ENCODE measurements at regions not wholly inside any gene's neighbourhood (a gene's known extent, or its start where the extent isn't known, plus 50 kb on each side); places are given as distances from the start of the nearest gene placed in this dataset.

DNA sequence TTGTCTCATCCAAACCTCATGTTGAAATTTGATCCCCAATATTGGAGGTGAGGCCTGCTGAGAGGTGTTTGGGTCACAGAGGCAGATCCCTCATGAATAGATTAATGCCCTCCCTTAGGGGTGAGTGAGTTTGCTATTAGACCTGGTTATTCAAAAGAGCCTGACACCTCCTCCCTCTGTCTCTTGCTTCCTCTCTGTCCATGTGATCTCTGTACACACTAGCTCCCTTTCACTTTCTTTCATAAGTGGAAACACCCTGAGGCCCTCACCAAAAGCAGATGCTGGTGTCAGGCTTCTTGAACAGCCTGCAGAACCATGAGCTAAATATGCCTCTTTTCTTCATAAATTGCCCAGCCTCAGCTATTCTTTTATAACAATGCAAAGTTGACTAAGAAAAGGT, 447.1 kb downstream of the MDFIC start:
- ATAC-seq, result no peak
- TF ChIP-seq OSR1 (CRISPR knock-in tag; IDR thresholded peaks at IDR 0.05) (no peak), ARNTL (CRISPR knock-in tag; IDR thresholded peaks at IDR 0.05; ENCODE audit: borderline replicate concordance, low read depth) (no peak), TOX (CRISPR knock-in tag; IDR thresholded peaks at IDR 0.05; ENCODE audit: borderline replicate concordance) (no peak), ESRRG (CRISPR knock-in tag; IDR thresholded peaks at IDR 0.05) (no peak)
- TF ChIP-seq, protein P1, sequence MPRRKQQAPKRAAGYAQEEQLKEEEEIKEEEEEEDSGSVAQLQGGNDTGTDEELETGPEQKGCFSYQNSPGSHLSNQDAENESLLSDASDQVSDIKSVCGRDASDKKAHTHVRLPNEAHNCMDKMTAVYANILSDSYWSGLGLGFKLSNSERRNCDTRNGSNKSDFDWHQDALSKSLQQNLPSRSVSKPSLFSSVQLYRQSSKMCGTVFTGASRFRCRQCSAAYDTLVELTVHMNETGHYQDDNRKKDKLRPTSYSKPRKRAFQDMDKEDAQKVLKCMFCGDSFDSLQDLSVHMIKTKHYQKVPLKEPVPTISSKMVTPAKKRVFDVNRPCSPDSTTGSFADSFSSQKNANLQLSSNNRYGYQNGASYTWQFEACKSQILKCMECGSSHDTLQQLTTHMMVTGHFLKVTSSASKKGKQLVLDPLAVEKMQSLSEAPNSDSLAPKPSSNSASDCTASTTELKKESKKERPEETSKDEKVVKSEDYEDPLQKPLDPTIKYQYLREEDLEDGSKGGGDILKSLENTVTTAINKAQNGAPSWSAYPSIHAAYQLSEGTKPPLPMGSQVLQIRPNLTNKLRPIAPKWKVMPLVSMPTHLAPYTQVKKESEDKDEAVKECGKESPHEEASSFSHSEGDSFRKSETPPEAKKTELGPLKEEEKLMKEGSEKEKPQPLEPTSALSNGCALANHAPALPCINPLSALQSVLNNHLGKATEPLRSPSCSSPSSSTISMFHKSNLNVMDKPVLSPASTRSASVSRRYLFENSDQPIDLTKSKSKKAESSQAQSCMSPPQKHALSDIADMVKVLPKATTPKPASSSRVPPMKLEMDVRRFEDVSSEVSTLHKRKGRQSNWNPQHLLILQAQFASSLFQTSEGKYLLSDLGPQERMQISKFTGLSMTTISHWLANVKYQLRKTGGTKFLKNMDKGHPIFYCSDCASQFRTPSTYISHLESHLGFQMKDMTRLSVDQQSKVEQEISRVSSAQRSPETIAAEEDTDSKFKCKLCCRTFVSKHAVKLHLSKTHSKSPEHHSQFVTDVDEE (CRISPR knock-in tag; IDR thresholded peaks at IDR 0.05), result no peak
- TF ChIP-seq, protein P2, sequence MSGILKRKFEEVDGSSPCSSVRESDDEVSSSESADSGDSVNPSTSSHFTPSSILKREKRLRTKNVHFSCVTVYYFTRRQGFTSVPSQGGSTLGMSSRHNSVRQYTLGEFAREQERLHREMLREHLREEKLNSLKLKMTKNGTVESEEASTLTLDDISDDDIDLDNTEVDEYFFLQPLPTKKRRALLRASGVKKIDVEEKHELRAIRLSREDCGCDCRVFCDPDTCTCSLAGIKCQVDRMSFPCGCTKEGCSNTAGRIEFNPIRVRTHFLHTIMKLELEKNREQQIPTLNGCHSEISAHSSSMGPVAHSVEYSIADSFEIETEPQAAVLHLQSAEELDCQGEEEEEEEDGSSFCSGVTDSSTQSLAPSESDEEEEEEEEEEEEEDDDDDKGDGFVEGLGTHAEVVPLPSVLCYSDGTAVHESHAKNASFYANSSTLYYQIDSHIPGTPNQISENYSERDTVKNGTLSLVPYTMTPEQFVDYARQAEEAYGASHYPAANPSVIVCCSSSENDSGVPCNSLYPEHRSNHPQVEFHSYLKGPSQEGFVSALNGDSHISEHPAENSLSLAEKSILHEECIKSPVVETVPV (CRISPR knock-in tag; IDR thresholded peaks at IDR 0.05), result no peak

DNA sequence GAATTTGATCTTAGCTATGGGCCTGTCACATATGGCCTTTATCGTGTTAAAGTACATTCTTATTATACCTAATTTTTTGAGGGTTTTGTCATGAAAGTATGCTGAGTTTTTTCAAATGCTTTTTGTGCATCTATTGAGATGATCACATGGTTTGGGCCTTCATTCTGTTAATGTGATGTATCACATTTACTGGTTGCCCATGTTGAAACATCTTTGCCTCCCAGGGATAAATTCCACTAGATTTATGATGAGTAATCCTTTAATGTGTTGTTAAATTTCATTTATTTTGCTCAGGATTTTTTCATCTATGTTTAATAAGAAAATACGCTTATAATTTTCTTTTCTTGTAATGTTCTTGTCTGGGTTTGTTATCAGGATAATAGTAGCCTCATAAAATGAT, 442.0 kb downstream of the MDFIC start:
- ATAC-seq, result no peak
- TF ChIP-seq ZFP3 (CRISPR knock-in tag; IDR thresholded peaks at IDR 0.05) (no peak), ZNF70 (CRISPR knock-in tag; IDR thresholded peaks at IDR 0.05) (no peak), ZC3H10 (CRISPR knock-in tag; IDR thresholded peaks at IDR 0.05) (no peak), TOX (CRISPR knock-in tag; IDR thresholded peaks at IDR 0.05; ENCODE audit: borderline replicate concordance) (no peak), ZFP30 (CRISPR knock-in tag; IDR thresholded peaks at IDR 0.05) (no peak), PPARA (CRISPR knock-in tag; IDR thresholded peaks at IDR 0.05; ENCODE audit: borderline replicate concordance) (no peak), ISL1 (CRISPR knock-in tag; IDR thresholded peaks at IDR 0.05) (no peak), ARNTL (CRISPR knock-in tag; IDR thresholded peaks at IDR 0.05; ENCODE audit: borderline replicate concordance, low read depth) (no peak), ESRRG (CRISPR knock-in tag; IDR thresholded peaks at IDR 0.05) (no peak), TCF4 (CRISPR knock-in tag; IDR thresholded peaks at IDR 0.05; ENCODE audit: borderline replicate concordance) (no peak), OSR1 (CRISPR knock-in tag; IDR thresholded peaks at IDR 0.05) (no peak), CSDC2 (CRISPR knock-in tag; IDR thresholded peaks at IDR 0.05) (no peak), RARB (CRISPR knock-in tag; IDR thresholded peaks at IDR 0.05) (no peak)
- TF ChIP-seq, protein P3, sequence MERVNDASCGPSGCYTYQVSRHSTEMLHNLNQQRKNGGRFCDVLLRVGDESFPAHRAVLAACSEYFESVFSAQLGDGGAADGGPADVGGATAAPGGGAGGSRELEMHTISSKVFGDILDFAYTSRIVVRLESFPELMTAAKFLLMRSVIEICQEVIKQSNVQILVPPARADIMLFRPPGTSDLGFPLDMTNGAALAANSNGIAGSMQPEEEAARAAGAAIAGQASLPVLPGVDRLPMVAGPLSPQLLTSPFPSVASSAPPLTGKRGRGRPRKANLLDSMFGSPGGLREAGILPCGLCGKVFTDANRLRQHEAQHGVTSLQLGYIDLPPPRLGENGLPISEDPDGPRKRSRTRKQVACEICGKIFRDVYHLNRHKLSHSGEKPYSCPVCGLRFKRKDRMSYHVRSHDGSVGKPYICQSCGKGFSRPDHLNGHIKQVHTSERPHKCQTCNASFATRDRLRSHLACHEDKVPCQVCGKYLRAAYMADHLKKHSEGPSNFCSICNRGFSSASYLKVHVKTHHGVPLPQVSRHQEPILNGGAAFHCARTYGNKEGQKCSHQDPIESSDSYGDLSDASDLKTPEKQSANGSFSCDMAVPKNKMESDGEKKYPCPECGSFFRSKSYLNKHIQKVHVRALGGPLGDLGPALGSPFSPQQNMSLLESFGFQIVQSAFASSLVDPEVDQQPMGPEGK (CRISPR knock-in tag; IDR thresholded peaks at IDR 0.05; ENCODE audit: borderline replicate concordance), result no peak
- TF ChIP-seq, protein P4, sequence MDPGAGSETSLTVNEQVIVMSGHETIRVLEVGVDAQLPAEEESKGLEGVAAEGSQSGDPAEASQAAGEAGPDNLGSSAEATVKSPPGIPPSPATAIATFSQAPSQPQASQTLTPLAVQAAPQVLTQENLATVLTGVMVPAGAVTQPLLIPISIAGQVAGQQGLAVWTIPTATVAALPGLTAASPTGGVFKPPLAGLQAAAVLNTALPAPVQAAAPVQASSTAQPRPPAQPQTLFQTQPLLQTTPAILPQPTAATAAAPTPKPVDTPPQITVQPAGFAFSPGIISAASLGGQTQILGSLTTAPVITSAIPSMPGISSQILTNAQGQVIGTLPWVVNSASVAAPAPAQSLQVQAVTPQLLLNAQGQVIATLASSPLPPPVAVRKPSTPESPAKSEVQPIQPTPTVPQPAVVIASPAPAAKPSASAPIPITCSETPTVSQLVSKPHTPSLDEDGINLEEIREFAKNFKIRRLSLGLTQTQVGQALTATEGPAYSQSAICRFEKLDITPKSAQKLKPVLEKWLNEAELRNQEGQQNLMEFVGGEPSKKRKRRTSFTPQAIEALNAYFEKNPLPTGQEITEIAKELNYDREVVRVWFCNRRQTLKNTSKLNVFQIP (CRISPR knock-in tag; IDR thresholded peaks at IDR 0.05; ENCODE audit: borderline replicate concordance, low read depth), result no peak
- TF ChIP-seq, protein P2 (CRISPR knock-in tag; IDR thresholded peaks at IDR 0.05), result no peak
- TF ChIP-seq, protein P1 (CRISPR knock-in tag; IDR thresholded peaks at IDR 0.05), result no peak

Measured in SK-N-SH treated with all-trans-retinoic acid at 6 μM for 48 hours (cell line).